ENCODE measurements at regions not wholly inside any gene's neighbourhood (a gene's known extent, or its start where the extent isn't known, plus 50 kb on each side); places are given as distances from the start of the nearest gene placed in this dataset.

DNA sequence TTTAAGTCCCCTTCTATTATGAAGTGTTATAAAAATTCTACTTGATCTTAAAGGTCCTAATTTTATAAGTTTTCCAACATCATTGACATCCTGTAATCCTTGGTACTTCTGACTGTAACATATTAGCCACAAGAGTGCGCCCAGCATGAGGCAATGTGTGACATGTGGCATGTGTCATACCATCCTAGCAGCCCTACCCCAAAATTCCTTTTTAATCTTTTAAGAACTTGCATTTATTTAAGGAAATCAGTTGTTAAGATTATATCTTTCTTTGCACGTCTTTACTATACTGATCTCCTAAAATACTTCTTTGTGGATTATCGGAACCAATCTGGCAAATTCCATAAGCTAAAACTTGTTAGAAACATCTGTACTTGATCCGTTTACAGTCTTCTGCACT, 167.1 kb upstream of the SLC24A3 start:
- TF ChIP-seq, protein P1, sequence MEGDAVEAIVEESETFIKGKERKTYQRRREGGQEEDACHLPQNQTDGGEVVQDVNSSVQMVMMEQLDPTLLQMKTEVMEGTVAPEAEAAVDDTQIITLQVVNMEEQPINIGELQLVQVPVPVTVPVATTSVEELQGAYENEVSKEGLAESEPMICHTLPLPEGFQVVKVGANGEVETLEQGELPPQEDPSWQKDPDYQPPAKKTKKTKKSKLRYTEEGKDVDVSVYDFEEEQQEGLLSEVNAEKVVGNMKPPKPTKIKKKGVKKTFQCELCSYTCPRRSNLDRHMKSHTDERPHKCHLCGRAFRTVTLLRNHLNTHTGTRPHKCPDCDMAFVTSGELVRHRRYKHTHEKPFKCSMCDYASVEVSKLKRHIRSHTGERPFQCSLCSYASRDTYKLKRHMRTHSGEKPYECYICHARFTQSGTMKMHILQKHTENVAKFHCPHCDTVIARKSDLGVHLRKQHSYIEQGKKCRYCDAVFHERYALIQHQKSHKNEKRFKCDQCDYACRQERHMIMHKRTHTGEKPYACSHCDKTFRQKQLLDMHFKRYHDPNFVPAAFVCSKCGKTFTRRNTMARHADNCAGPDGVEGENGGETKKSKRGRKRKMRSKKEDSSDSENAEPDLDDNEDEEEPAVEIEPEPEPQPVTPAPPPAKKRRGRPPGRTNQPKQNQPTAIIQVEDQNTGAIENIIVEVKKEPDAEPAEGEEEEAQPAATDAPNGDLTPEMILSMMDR (IDR thresholded peaks at IDR 0.05; ENCODE audit: poor library complexity, severe bottlenecking), result no peak
- TF ChIP-seq MXI1 (conservative IDR thresholded peaks at IDR 0.05; ENCODE audit: poor library complexity, severe bottlenecking), result no peak
- no peak for TF ChIP-seq EZH2 (IDR thresholded peaks at IDR 0.05; ENCODE audit: borderline replicate concordance, insufficient read depth, low read length, poor library complexity, severe bottlenecking)
- TF ChIP-seq, protein P2, sequence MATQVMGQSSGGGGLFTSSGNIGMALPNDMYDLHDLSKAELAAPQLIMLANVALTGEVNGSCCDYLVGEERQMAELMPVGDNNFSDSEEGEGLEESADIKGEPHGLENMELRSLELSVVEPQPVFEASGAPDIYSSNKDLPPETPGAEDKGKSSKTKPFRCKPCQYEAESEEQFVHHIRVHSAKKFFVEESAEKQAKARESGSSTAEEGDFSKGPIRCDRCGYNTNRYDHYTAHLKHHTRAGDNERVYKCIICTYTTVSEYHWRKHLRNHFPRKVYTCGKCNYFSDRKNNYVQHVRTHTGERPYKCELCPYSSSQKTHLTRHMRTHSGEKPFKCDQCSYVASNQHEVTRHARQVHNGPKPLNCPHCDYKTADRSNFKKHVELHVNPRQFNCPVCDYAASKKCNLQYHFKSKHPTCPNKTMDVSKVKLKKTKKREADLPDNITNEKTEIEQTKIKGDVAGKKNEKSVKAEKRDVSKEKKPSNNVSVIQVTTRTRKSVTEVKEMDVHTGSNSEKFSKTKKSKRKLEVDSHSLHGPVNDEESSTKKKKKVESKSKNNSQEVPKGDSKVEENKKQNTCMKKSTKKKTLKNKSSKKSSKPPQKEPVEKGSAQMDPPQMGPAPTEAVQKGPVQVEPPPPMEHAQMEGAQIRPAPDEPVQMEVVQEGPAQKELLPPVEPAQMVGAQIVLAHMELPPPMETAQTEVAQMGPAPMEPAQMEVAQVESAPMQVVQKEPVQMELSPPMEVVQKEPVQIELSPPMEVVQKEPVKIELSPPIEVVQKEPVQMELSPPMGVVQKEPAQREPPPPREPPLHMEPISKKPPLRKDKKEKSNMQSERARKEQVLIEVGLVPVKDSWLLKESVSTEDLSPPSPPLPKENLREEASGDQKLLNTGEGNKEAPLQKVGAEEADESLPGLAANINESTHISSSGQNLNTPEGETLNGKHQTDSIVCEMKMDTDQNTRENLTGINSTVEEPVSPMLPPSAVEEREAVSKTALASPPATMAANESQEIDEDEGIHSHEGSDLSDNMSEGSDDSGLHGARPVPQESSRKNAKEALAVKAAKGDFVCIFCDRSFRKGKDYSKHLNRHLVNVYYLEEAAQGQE (IDR thresholded peaks at IDR 0.05; ENCODE audit: borderline replicate concordance), result no peak
- TF ChIP-seq RAD21 (conservative IDR thresholded peaks at IDR 0.05), result no peak
- no peak for TF ChIP-seq EP300 (conservative IDR thresholded peaks at IDR 0.05; ENCODE audit: poor library complexity, severe bottlenecking)
- no peak for TF ChIP-seq POLR2AphosphoS5 (IDR thresholded peaks at IDR 0.05)
- TF ChIP-seq TAF1 (IDR thresholded peaks at IDR 0.05; ENCODE audit: low read depth), result no peak
- no peak for TF ChIP-seq SMC3 (conservative IDR thresholded peaks at IDR 0.05; ENCODE audit: poor library complexity)

Measured in neural cell (in vitro differentiated cells).